ENCODE measurements at regions not wholly inside any gene's neighbourhood (a gene's known extent, or its start where the extent isn't known, plus 50 kb on each side); places are given as distances from the start of the nearest gene placed in this dataset.

- Histone ChIP-seq H3K4me3 (no peak overlapping the region), H3K9me3 (no peaks in the 10 kb centered on the region), H3K36me3 (no peaks in the 10 kb centered on the region), H3K4me1 (peaks cover 5% of the 10 kb centered on the region), H3K27ac (no peak overlapping the region), H3K27me3 (no peaks in the 10 kb centered on the region)
- WGBS, result 70% methylated on average over 1 of the region's 1 CpG
- no peak for TF ChIP-seq EP300 (IDR thresholded peaks at IDR 0.05)
- no peak for TF ChIP-seq POLR2A (IDR thresholded peaks at IDR 0.05)
- TF ChIP-seq, protein P1, sequence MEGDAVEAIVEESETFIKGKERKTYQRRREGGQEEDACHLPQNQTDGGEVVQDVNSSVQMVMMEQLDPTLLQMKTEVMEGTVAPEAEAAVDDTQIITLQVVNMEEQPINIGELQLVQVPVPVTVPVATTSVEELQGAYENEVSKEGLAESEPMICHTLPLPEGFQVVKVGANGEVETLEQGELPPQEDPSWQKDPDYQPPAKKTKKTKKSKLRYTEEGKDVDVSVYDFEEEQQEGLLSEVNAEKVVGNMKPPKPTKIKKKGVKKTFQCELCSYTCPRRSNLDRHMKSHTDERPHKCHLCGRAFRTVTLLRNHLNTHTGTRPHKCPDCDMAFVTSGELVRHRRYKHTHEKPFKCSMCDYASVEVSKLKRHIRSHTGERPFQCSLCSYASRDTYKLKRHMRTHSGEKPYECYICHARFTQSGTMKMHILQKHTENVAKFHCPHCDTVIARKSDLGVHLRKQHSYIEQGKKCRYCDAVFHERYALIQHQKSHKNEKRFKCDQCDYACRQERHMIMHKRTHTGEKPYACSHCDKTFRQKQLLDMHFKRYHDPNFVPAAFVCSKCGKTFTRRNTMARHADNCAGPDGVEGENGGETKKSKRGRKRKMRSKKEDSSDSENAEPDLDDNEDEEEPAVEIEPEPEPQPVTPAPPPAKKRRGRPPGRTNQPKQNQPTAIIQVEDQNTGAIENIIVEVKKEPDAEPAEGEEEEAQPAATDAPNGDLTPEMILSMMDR (IDR thresholded peaks at IDR 0.05), result no peak
- TF ChIP-seq POLR2AphosphoS5 (IDR thresholded peaks at IDR 0.05), result no peak
- no peak for DNase-seq (ENCODE audit: low spot score in 2 of 2)
Observed at GRCh38 chr10:4382811-4383210, 443.2 kb upstream of the AKR1E2 start.

- no peak for DNase-seq (ENCODE audit: low spot score in 2 of 2)
- H3K27me3 ChIP-seq, result no peaks in the 10 kb centered on the region
- H3K27ac ChIP-seq, result no peak overlapping the region
- H3K4me3 ChIP-seq, result no peak overlapping the region
- no peaks in the 10 kb centered on the region for H3K4me1 ChIP-seq
- TF ChIP-seq POLR2A (IDR thresholded peaks at IDR 0.05), result no peak
- TF ChIP-seq EP300 (IDR thresholded peaks at IDR 0.05), result no peak
- TF ChIP-seq POLR2AphosphoS5 (IDR thresholded peaks at IDR 0.05), result no peak
- TF ChIP-seq, protein P1 (IDR thresholded peaks at IDR 0.05), result no peak
- H3K36me3 ChIP-seq, result no peaks in the 10 kb centered on the region
- H3K9me3 ChIP-seq, result no peaks in the 10 kb centered on the region
- WGBS, result 81% methylated on average over 2 of the region's 2 CpGs
Observed at GRCh38 chr10:4373612-4374011, 452.4 kb upstream of the AKR1E2 start.

DNA sequence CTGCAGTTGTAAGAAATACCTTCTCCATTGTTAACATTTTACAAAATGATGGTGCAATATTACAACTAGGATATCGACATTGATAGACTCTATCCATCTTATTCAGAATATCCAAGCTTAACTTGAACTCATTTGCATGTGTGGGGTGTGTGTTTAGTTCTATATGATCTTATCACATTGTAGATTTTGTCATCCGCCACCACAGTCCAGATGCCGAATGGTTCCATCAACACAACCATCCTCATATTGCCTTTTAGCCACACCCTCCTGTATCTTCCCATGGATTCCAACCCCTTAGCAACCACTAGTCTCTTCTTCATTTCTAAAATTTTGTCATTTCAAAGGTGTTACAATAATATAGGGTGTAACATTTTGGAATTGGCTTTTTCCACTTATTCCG, 452.9 kb upstream of the AKR1E2 start:
- DNase-seq (ENCODE audit: low spot score in 2 of 2), result no peak
- Histone ChIP-seq H3K9me3 (no peaks in the 10 kb centered on the region), H3K4me3 (no peak overlapping the region)

GRCh38 chr10:4372601-4373000, 453.4 kb upstream of the AKR1E2 start:
- TF ChIP-seq EP300 (IDR thresholded peaks at IDR 0.05) (no peak), POLR2AphosphoS5 (IDR thresholded peaks at IDR 0.05) (peak; percentile 13 to 83 (median 61)), POLR2A (IDR thresholded peaks at IDR 0.05) (no peak)
- TF ChIP-seq, protein P1 (IDR thresholded peaks at IDR 0.05), result no peak
- Histone ChIP-seq H3K4me3 (no peak overlapping the region), H3K36me3 (no peaks in the 10 kb centered on the region), H3K9me3 (no peaks in the 10 kb centered on the region), H3K4me1 (no peaks in the 10 kb centered on the region), H3K27ac (no peak overlapping the region), H3K27me3 (no peaks in the 10 kb centered on the region)
- 49% methylated on average over 6 of the region's 6 CpGs for WGBS
- no peak for DNase-seq (ENCODE audit: low spot score in 2 of 2)

More for the DNA sequence above, 452.9 kb upstream of the AKR1E2 start:
- no peaks in the 10 kb centered on the region for H3K36me3 ChIP-seq
- H3K4me1 ChIP-seq, result no peaks in the 10 kb centered on the region
- WGBS, result 84% methylated on average over 4 of the region's 4 CpGs
- no peak for TF ChIP-seq POLR2A (IDR thresholded peaks at IDR 0.05)
- TF ChIP-seq, protein P1 (IDR thresholded peaks at IDR 0.05), result no peak
- TF ChIP-seq POLR2AphosphoS5 (IDR thresholded peaks at IDR 0.05), result no peak
- no peak for TF ChIP-seq EP300 (IDR thresholded peaks at IDR 0.05)
- H3K27me3 ChIP-seq, result no peaks in the 10 kb centered on the region
- peak overlapping the region; percentile 27 for H3K27ac ChIP-seq

DNA sequence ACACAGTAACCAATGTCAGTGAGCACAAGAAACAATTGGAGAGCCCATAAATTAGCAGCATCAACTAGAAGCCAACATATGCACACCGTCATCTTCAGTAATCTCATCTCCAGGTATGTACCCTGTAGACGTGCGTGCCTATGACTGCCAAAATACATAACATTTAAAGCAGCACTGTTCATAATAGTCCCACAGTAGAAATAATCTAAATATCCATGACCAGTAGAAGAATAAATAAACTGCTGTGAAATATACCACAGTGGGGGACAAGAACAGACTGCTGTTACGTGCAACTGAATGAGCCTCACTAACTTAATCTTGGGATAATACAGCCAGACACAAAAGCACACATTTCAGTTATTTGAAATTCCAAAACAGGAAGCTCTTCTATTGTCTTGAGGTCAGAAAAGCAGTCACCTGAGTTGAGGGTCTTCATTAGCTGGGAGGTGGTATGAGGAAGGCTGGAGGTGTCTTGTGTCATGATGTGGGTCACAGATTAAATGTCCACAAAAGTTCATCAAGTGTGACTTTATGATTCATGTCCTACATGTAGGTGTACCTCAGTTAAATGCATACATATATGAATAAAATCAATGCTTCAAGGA, 454.2 kb upstream of the AKR1E2 start:
- H3K36me3 ChIP-seq, result no peaks in the 10 kb centered on the region
- no peak overlapping the region for H3K4me3 ChIP-seq
- H3K27me3 ChIP-seq, result no peaks in the 10 kb centered on the region
- no peak for DNase-seq (ENCODE audit: low spot score in 2 of 2)
- H3K9me3 ChIP-seq, result no peaks in the 10 kb centered on the region
- H3K4me1 ChIP-seq, result no peaks in the 10 kb centered on the region
- no peak for TF ChIP-seq POLR2AphosphoS5 (IDR thresholded peaks at IDR 0.05)
- TF ChIP-seq, protein P1 (IDR thresholded peaks at IDR 0.05), result no peak
- TF ChIP-seq EP300 (IDR thresholded peaks at IDR 0.05), result no peak
- TF ChIP-seq POLR2A (IDR thresholded peaks at IDR 0.05), result no peak
- no peak overlapping the region for H3K27ac ChIP-seq
- 71% methylated on average over 4 of the region's 4 CpGs for WGBS
